ENCODE measurements at regions not wholly inside any gene's neighbourhood (a gene's known extent, or its start where the extent isn't known, plus 50 kb on each side); places are given as distances from the start of the nearest gene placed in this dataset.

GRCh38 chr2:239506101-239506857 is 105.5 kb upstream of the HDAC4 start:
- no peaks in the 10 kb centered on the region for H3K4me1 ChIP-seq
- no peak overlapping the region for H3K27ac ChIP-seq
- TF ChIP-seq CTCF (IDR thresholded peaks at IDR 0.05): no peak
- no peak for TF ChIP-seq POLR2A (IDR thresholded peaks at IDR 0.05)
- 72 to 81% methylated on average over 27 to 29 of the region's 29 CpGs for WGBS, 2 donors
- no peaks in the 10 kb centered on the region for H3K9me3 ChIP-seq
- no peaks in the 10 kb centered on the region for H3K36me3 ChIP-seq (replicated peaks in 1 of 2; ENCODE audit: insufficient read depth in 1 of 2, low read depth in 2 of 2)
- no peaks in the 10 kb centered on the region for H3K27me3 ChIP-seq
- no peak for ATAC-seq
- H3K4me3 ChIP-seq: no peak overlapping the region
- DNase-seq: no peak
- intact Hi-C loops (cut with DNase I): no loop called here

GRCh38 chr2:239504643-239505235 is 103.9 kb upstream of the HDAC4 start:
- Histone ChIP-seq H3K4me1 (no peaks in the 10 kb centered on the region), H3K27me3 (no peaks in the 10 kb centered on the region), H3K36me3 (replicated peaks in 1 of 2; ENCODE audit: insufficient read depth in 1 of 2, low read depth in 2 of 2) (no peaks in the 10 kb centered on the region), H3K27ac (no peak overlapping the region), H3K9me3 (no peaks in the 10 kb centered on the region), H3K4me3 (no peak overlapping the region)
- WGBS, 2 donors: 71 to 74% methylated on average over 16 of the region's 16 CpGs
- TF ChIP-seq CTCF (IDR thresholded peaks at IDR 0.05) (no peak), POLR2A (IDR thresholded peaks at IDR 0.05) (no peak)
- DNase-seq: no peak
- no peak for ATAC-seq
- intact Hi-C loops (cut with DNase I): no loop called here

GRCh38 chr2:239502430-239503186 is 101.8 kb upstream of the HDAC4 start:
- 65 to 76% methylated on average over 14 to 19 of the region's 19 CpGs for WGBS, 2 donors
- intact Hi-C loops (cut with DNase I): no loop called here
- no peak for ATAC-seq

More at GRCh38 chr2:239502430-239503186, 101.8 kb upstream of the HDAC4 start:
- no peaks in the 10 kb centered on the region for H3K36me3 ChIP-seq (replicated peaks in 1 of 2; ENCODE audit: insufficient read depth in 1 of 2, low read depth in 2 of 2)
- no peaks in the 10 kb centered on the region for H3K27me3 ChIP-seq
- H3K27ac ChIP-seq: no peak overlapping the region
- H3K4me3 ChIP-seq: no peak overlapping the region
- H3K9me3 ChIP-seq: no peaks in the 10 kb centered on the region
- H3K4me1 ChIP-seq: no peaks in the 10 kb centered on the region
- DNase-seq: no peak
- TF ChIP-seq POLR2A (IDR thresholded peaks at IDR 0.05) (no peak), CTCF (IDR thresholded peaks at IDR 0.05) (no peak)
